HFF-Myc (cell line): ENCODE measurements at regions not wholly inside any gene's neighbourhood (a gene's known extent, or its start where the extent isn't known, plus 50 kb on each side); places are given as distances from the start of the nearest gene placed in this dataset.

Experiments used
- DNase-seq: peaks from one replicate; pipeline ENCODE4 v3.0.0-alpha.2; 2011; ENCODE audit warnings: low read depth; ENCODE audit errors: extremely low read depth
- H3K4me3 ChIP-seq: replicated peaks from 2 replicates; pipeline ENCODE4 v1.5.1; 2011; ENCODE audit warnings: low read depth, mild to moderate bottlenecking, control low read depth, low read length
- TF ChIP-seq, protein P1 (sequence below): IDR thresholded peaks from 2 replicates; pipeline ENCODE4 v1.5.1; 2012; ENCODE audit warnings: mild to moderate bottlenecking, low read depth, low read length, control low read depth; ENCODE audit errors: missing control alignments

DNA sequence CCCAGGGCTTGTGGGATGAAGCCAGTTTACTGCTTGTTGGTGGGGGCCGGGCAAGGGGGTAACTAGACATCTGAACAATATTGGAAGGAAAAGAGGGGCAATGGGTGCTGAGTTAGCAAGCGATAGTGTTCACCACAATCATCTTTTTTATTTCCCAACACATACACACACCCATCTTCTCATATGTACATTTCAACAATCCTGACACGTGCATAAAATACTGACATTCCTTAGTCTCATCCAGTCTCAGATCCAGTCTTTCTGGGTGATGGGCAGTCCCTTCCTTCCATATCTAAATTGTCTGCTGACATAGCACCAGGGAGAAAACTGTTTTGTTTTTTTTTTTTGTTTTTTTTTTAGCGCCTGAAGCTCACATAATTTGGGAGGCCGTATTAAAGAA is 333.6 kb upstream of the TRPC7 start:
- DNase-seq: no peak
- no peak overlapping the region for H3K4me3 ChIP-seq
- TF ChIP-seq, protein P1, sequence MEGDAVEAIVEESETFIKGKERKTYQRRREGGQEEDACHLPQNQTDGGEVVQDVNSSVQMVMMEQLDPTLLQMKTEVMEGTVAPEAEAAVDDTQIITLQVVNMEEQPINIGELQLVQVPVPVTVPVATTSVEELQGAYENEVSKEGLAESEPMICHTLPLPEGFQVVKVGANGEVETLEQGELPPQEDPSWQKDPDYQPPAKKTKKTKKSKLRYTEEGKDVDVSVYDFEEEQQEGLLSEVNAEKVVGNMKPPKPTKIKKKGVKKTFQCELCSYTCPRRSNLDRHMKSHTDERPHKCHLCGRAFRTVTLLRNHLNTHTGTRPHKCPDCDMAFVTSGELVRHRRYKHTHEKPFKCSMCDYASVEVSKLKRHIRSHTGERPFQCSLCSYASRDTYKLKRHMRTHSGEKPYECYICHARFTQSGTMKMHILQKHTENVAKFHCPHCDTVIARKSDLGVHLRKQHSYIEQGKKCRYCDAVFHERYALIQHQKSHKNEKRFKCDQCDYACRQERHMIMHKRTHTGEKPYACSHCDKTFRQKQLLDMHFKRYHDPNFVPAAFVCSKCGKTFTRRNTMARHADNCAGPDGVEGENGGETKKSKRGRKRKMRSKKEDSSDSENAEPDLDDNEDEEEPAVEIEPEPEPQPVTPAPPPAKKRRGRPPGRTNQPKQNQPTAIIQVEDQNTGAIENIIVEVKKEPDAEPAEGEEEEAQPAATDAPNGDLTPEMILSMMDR: no peak

DNA sequence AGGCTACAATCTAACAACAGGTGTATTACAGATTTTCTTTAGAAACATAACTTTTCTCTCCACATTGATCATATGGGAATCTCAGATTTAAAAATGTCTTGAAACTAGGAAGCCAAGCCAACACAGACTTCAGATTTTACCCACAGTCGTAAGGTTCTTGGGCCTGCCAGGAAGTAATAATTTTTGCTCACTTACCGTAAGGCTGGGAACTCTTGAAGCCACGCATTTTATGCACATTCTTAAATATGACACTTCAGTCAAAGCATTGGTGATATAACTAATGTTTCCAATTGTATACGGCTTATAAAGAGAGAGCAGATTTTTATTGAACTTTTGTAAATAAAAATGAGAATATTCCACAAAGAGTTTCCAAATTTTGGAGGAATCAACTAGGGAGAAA is 328.9 kb upstream of the TRPC7 start:
- TF ChIP-seq, protein P1: no peak
- no peak for DNase-seq
- H3K4me3 ChIP-seq: no peak overlapping the region

DNA sequence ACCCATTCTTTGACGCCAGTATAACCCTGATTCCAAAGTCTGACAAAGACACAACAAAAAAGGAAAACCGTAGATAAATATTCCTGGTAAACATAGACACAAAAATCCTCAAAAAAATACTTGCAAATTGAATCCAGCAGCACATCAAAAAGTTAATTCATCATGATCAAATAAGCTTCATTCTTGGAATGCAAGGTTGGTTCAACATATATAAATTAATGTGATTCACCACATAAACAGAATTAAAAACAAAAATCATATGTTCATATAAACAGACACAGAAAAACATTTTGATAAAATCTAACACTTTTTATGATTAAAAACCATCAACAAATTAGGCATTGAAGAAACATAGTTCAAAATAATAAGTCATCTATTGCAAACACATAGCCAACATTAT is 324.2 kb upstream of the TRPC7 start:
- TF ChIP-seq, protein P1: no peak
- DNase-seq: no peak
- no peak overlapping the region for H3K4me3 ChIP-seq

DNA sequence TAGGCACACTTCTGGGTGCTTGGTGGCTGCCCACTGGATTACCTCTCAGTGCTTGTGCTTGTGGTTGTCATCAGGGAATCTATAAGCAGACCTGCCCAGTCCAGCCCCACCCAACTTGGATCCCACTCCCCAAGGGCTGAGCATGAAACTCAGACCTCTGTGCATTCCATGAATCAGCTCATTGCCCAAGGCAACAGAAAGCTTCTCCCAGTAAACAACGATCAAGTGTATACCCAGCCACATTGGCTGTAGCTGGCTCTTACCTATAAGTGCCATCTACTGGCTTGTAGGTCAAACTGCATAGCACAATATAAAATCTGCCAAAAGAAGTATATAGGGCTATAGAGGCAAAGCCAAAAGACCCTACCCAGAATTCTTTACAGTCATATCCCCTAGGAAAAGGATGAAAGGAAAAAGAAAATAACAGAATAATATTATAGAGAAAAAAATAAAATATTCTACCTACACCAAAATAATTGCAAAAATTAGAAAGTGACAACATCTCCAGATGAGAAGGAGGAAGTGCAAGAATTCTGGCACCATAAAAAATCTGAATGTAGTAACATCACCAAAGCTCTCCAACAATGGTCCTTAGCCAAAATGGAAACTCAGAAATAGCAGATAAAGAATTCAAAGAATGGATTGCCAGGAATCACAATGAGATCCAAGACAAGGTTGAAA is 321.0 kb upstream of the TRPC7 start:
- H3K4me3 ChIP-seq: no peak overlapping the region
- TF ChIP-seq, protein P1: peak; percentile 46
- DNase-seq: peak; percentile 10

DNA sequence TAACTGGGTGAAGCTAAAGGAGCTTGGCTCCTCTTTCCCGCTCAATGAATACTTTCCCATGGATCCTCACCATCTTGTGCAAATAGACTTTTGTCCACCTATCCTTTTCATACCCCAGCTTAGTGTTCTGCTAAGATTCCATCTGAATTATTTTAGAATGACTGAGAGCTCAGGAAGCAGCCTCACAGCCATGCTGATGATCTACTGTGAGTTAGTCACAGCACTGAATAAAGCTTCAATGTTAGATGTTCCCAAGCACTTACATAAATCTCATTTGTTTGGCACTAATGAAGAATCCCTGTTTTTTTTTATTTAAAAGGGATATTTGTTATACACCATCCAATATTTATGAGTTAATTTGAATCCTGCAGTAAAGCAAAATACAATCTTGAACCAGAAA is 317.6 kb upstream of the TRPC7 start:
- TF ChIP-seq, protein P1: no peak
- H3K4me3 ChIP-seq: no peak overlapping the region
- no peak for DNase-seq

DNA sequence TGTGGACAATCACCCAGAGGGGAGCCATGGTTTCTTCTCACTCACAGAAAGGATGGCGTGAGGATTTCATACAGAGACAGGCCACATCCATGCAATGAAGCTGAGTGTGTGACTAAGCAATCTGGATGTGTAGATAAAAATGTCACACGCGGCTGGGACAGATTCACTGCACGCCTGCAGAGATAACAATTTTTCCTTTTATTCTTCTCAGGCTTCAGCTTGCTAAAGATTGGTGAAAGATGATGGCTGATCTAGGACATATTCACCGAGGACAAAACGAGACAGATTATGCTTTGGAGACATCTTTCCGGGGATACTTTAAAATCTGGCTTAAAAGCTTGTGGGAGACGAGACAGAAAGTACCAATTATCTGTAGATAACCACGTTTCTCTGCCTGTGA is 313.9 kb upstream of the TRPC7 start:
- DNase-seq: no peak
- TF ChIP-seq, protein P1: no peak
- H3K4me3 ChIP-seq: no peak overlapping the region

DNA sequence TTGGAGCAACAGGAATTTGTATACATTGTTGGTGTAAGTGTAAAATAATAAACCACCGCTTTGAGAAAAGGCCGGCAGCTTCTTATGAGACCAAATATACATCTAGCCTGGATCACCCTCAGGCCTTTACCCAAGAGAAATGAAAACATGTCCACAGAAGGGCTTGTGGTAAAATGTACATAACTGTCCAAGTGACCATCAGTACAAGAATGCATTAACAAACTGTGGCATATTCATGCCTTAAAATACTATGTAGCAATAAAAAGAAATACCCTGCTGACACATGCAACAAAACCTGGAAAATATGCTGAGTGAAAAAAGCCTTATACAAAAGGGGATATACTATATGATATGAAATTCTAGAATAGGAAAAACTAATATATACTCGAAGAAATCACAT is 311.9 kb upstream of the TRPC7 start:
- no peak overlapping the region for H3K4me3 ChIP-seq
- TF ChIP-seq, protein P1: no peak
- no peak for DNase-seq
